ENCODE measurements at regions not wholly inside any gene's neighbourhood (a gene's known extent, or its start where the extent isn't known, plus 50 kb on each side); places are given as distances from the start of the nearest gene placed in this dataset.
A peak's percentile ranks its signal among the peaks of the same experiment; 100 is the strongest.

GRCh38 chr3:181052256-181052655 is 62.7 kb upstream of the DNAJC19 start:
- peak; percentile 99 for DNase-seq

- peak; percentile 71 for DNase-seq
Measured at GRCh38 chr3:181050738-181051137, 61.2 kb upstream of the DNAJC19 start.

- DNase-seq: no peak
Measured at GRCh38 chr3:181040030-181040429, 50.5 kb upstream of the DNAJC19 start.
